ENCODE measurements at regions not wholly inside any gene's neighbourhood (a gene's known extent, or its start where the extent isn't known, plus 50 kb on each side); places are given as distances from the start of the nearest gene placed in this dataset.

DNA sequence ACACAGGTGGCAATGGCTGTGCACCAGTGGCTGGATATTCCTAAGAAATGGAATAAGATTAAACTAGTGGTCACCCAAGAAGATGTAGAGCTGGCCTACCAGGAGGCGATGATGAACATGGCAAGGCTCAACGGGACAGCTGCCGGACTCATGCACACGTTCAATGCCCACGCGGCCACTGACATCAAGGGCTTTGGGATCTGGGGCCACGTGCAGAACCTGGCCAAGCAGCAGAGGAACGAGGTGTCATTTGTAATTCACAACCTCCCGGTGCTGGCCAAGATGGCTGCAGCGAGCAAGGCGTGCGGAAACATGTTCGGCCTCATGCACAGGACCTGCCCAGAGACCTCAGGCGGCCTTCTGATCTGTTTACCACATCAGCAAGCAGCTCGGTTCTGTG, 190.8 kb downstream of the FTCDNL1 start:
- Histone ChIP-seq H3F3A (ENCODE audit: insufficient read depth) (no peaks in the 10 kb centered on the region), H3K9ac (ENCODE audit: low read length) (no peak overlapping the region), H3K27me3 (ENCODE audit: low read length) (no peaks in the 10 kb centered on the region), H3K9me2 (replicated peaks; ENCODE audit: insufficient read depth, low read length) (no peaks in the 10 kb centered on the region), H2AFZ (ENCODE audit: low read depth, low read length, severe bottlenecking) (no peak overlapping the region), H4K20me1 (ENCODE audit: low read depth, low read length) (no peaks in the 10 kb centered on the region), H3K36me3 (ENCODE audit: low read length) (no peaks in the 10 kb centered on the region), H3K79me2 (ENCODE audit: insufficient read depth, low read length) (no peaks in the 10 kb centered on the region), H3K4me2 (ENCODE audit: low read depth, low read length, poor library complexity, severe bottlenecking) (no peak overlapping the region), H3K9me3 (ENCODE audit: insufficient read depth, low read length) (no peaks in the 10 kb centered on the region), H3K27ac (ENCODE audit: low read depth, low read length) (no peak overlapping the region), H3K4me3 (ENCODE audit: insufficient read depth, low read length, poor library complexity, severe bottlenecking) (no peak overlapping the region)
- TF ChIP-seq, protein P1, sequence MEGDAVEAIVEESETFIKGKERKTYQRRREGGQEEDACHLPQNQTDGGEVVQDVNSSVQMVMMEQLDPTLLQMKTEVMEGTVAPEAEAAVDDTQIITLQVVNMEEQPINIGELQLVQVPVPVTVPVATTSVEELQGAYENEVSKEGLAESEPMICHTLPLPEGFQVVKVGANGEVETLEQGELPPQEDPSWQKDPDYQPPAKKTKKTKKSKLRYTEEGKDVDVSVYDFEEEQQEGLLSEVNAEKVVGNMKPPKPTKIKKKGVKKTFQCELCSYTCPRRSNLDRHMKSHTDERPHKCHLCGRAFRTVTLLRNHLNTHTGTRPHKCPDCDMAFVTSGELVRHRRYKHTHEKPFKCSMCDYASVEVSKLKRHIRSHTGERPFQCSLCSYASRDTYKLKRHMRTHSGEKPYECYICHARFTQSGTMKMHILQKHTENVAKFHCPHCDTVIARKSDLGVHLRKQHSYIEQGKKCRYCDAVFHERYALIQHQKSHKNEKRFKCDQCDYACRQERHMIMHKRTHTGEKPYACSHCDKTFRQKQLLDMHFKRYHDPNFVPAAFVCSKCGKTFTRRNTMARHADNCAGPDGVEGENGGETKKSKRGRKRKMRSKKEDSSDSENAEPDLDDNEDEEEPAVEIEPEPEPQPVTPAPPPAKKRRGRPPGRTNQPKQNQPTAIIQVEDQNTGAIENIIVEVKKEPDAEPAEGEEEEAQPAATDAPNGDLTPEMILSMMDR (IDR thresholded peaks at IDR 0.05; ENCODE audit: insufficient read depth, low read length, poor library complexity, severe bottlenecking) = no peak
- TF ChIP-seq EZH2phosphoT487 (conservative IDR thresholded peaks at IDR 0.05; ENCODE audit: low read length) = no peak

DNA sequence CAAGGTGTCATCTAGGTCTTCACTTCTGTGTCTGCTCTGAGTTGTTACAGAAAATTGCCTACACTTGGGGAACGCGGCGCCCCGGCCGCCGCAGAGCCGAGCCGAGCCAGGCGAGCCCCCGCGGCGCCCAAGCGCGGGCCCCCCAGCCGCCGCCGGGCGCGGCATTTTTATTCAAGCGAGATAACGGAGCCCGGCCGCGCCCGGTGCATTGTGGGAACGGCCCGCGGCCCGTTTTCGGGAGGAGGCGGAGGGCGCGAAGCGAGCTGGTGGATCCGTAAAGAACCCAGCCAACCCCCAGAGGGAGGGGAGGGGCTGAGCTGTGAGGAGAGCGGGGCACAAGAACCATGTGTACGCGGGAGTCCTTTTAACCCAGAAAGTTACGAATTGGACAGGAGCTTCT, 191.8 kb downstream of the FTCDNL1 start:
- Histone ChIP-seq H3K27ac (ENCODE audit: low read depth, low read length) (no peak overlapping the region), H3K27me3 (ENCODE audit: low read length) (no peaks in the 10 kb centered on the region), H2AFZ (ENCODE audit: low read depth, low read length, severe bottlenecking) (no peak overlapping the region), H3K9ac (ENCODE audit: low read length) (no peak overlapping the region), H3K79me2 (ENCODE audit: insufficient read depth, low read length) (no peaks in the 10 kb centered on the region), H3F3A (ENCODE audit: insufficient read depth) (no peaks in the 10 kb centered on the region), H3K9me2 (replicated peaks; ENCODE audit: insufficient read depth, low read length) (no peaks in the 10 kb centered on the region), H4K20me1 (ENCODE audit: low read depth, low read length) (no peaks in the 10 kb centered on the region), H3K4me3 (ENCODE audit: insufficient read depth, low read length, poor library complexity, severe bottlenecking) (peak overlapping the region; percentile 18), H3K4me2 (ENCODE audit: low read depth, low read length, poor library complexity, severe bottlenecking) (peak overlapping the region; percentile 40), H3K36me3 (ENCODE audit: low read length) (no peaks in the 10 kb centered on the region), H3K9me3 (ENCODE audit: insufficient read depth, low read length) (no peaks in the 10 kb centered on the region)
- TF ChIP-seq, protein P1 (IDR thresholded peaks at IDR 0.05; ENCODE audit: insufficient read depth, low read length, poor library complexity, severe bottlenecking) = no peak
- no peak for TF ChIP-seq EZH2phosphoT487 (conservative IDR thresholded peaks at IDR 0.05; ENCODE audit: low read length)

DNA sequence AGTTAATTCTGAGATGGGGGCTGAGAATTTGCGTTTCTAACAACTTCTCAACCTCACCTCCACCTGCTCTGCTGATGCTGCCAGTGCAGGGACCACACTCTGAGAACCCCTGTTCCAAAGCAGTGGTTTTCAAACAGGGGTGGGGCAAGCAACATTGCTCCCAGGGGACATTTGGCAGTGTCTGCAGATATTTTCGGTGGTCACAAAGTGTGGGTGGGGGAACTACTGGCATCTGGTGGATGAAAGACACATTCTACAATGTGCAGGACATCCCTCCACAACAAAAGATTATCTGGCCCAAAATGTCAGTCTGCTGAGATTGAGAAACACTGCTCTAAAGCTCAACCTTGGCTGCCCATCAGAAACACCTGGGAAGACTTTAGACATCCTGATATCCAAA, 188.7 kb upstream of the SATB2 start:
- H3K4me3 ChIP-seq (ENCODE audit: insufficient read depth, low read length, poor library complexity, severe bottlenecking) = no peak overlapping the region
- no peak overlapping the region for H3K9ac ChIP-seq (ENCODE audit: low read length)
- no peak for TF ChIP-seq EZH2phosphoT487 (conservative IDR thresholded peaks at IDR 0.05; ENCODE audit: low read length)
- TF ChIP-seq, protein P1 (IDR thresholded peaks at IDR 0.05; ENCODE audit: insufficient read depth, low read length, poor library complexity, severe bottlenecking) = no peak
- no peaks in the 10 kb centered on the region for H3K27me3 ChIP-seq (ENCODE audit: low read length)
- no peaks in the 10 kb centered on the region for H3K9me2 ChIP-seq (replicated peaks; ENCODE audit: insufficient read depth, low read length)
- no peaks in the 10 kb centered on the region for H3K9me3 ChIP-seq (ENCODE audit: insufficient read depth, low read length)
- H3K4me2 ChIP-seq (ENCODE audit: low read depth, low read length, poor library complexity, severe bottlenecking) = no peak overlapping the region
- H3K27ac ChIP-seq (ENCODE audit: low read depth, low read length) = no peak overlapping the region
- no peaks in the 10 kb centered on the region for H4K20me1 ChIP-seq (ENCODE audit: low read depth, low read length)
- no peaks in the 10 kb centered on the region for H3F3A ChIP-seq (ENCODE audit: insufficient read depth)
- no peak overlapping the region for H2AFZ ChIP-seq (ENCODE audit: low read depth, low read length, severe bottlenecking)
- H3K36me3 ChIP-seq (ENCODE audit: low read length) = no peaks in the 10 kb centered on the region
- no peaks in the 10 kb centered on the region for H3K79me2 ChIP-seq (ENCODE audit: insufficient read depth, low read length)

All from SU-DHL-6 (cell line).